NCI-H524 treated with DMSO at 0.1 percent for 48 hours (cell line): ENCODE measurements at regions not wholly inside any gene's neighbourhood (a gene's known extent, or its start where the extent isn't known, plus 50 kb on each side); places are given as distances from the start of the nearest gene placed in this dataset.
A peak's percentile ranks its signal among the peaks of the same experiment; 100 is the strongest.

Experiments used
- DNase-seq: peaks from one replicate; lab custom pipeline; 2025; lab: John Stamatoyannopoulos, UW

- DNase-seq, result no peak
Observed at GRCh38 chr4:67229148-67229547, 316.2 kb downstream of the CENPC start.

GRCh38 chr4:67220861-67221260, 324.4 kb downstream of the CENPC start:
- DNase-seq, result no peak

- no peak for DNase-seq
Observed at GRCh38 chr4:67218883-67219282, 326.4 kb downstream of the CENPC start.

GRCh38 chr4:67207941-67208441, 337.3 kb downstream of the CENPC start:
- DNase-seq, result no peak

GRCh38 chr4:67204441-67204840, 340.9 kb downstream of the CENPC start:
- peak; percentile 81 for DNase-seq

GRCh38 chr4:67201334-67201733, 344.0 kb downstream of the CENPC start:
- no peak for DNase-seq

GRCh38 chr4:67198727-67199126, 346.6 kb downstream of the CENPC start:
- peak; percentile 31 for DNase-seq

GRCh38 chr4:67167849-67168248, 377.5 kb downstream of the CENPC start:
- no peak for DNase-seq

GRCh38 chr4:67162690-67163089, 382.6 kb downstream of the CENPC start:
- DNase-seq, result no peak

- no peak for DNase-seq
Observed at GRCh38 chr4:67161311-67161710, 384.0 kb downstream of the CENPC start.

GRCh38 chr4:67160394-67160793, 384.9 kb downstream of the CENPC start:
- no peak for DNase-seq

- DNase-seq, result no peak
Observed at GRCh38 chr4:67158666-67159065, 386.6 kb downstream of the CENPC start.

- no peak for DNase-seq
Observed at GRCh38 chr4:67152976-67153375, 392.3 kb downstream of the CENPC start.

GRCh38 chr4:67151376-67152343, 393.6 kb downstream of the CENPC start:
- DNase-seq, result no peak

- DNase-seq, result peak; percentile 54
Observed at GRCh38 chr4:67141586-67141985, 403.7 kb downstream of the CENPC start.

GRCh38 chr4:67134616-67135015, 410.7 kb downstream of the CENPC start:
- DNase-seq, result no peak

- no peak for DNase-seq
Observed at GRCh38 chr4:67133162-67133561, 412.1 kb downstream of the CENPC start.

- DNase-seq, result no peak
Observed at GRCh38 chr4:67131224-67131623, 414.1 kb downstream of the CENPC start.

- no peak for DNase-seq
Observed at GRCh38 chr4:67130411-67130810, 414.9 kb downstream of the CENPC start.

- DNase-seq, result no peak
Observed at GRCh38 chr4:67126570-67126969, 418.7 kb downstream of the CENPC start.

GRCh38 chr4:67125636-67126514, 419.4 kb downstream of the CENPC start:
- no peak for DNase-seq

- no peak for DNase-seq
Observed at GRCh38 chr4:67124716-67125115, 420.6 kb downstream of the CENPC start.

GRCh38 chr4:67122029-67122428, 423.3 kb downstream of the CENPC start:
- no peak for DNase-seq
